GM12864 (cell line): ENCODE measurements at regions not wholly inside any gene's neighbourhood (a gene's known extent, or its start where the extent isn't known, plus 50 kb on each side); places are given as distances from the start of the nearest gene placed in this dataset.

Experiments
- DNase-seq: peaks from one replicate; pipeline ENCODE4 v3.0.0-alpha.2; 2011; ENCODE audit warnings: low read depth
- H3K4me3 ChIP-seq: 2 replicates; pipeline ENCODE4 v1.5.1; 2011; ENCODE audit warnings: mild to moderate bottlenecking, low read depth, low read length, control low read depth
- TF ChIP-seq, protein P1 (sequence below): IDR thresholded peaks from 2 replicates; pipeline ENCODE4 v1.5.1; 2011; ENCODE audit warnings: low read depth, mild to moderate bottlenecking, moderate library complexity, low read length, control low read depth, inconsistent platforms; ENCODE audit errors: missing control alignments

DNA sequence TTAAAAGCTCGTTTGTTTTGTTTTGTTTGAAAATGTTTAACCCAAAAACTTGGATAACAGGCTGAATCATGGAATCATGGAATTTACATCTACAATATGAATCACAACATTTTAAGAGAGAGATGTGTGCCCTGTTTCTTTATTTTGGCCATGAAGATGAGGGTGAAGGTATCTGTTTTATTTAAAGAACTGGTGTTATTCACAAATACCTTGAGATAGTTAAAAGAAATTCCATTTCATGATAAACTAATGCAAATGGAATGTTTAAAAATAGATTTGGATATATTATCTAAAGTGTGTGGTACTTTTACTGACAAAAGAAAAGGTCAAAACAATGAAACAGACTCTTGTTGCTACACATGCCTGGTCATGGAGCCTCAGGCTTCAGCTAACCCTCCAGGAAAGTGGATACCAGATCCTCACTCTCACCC is 486.0 kb upstream of the CFAP20DC start:
- H3K4me3 ChIP-seq, result no peak overlapping the region
- TF ChIP-seq, protein P1, sequence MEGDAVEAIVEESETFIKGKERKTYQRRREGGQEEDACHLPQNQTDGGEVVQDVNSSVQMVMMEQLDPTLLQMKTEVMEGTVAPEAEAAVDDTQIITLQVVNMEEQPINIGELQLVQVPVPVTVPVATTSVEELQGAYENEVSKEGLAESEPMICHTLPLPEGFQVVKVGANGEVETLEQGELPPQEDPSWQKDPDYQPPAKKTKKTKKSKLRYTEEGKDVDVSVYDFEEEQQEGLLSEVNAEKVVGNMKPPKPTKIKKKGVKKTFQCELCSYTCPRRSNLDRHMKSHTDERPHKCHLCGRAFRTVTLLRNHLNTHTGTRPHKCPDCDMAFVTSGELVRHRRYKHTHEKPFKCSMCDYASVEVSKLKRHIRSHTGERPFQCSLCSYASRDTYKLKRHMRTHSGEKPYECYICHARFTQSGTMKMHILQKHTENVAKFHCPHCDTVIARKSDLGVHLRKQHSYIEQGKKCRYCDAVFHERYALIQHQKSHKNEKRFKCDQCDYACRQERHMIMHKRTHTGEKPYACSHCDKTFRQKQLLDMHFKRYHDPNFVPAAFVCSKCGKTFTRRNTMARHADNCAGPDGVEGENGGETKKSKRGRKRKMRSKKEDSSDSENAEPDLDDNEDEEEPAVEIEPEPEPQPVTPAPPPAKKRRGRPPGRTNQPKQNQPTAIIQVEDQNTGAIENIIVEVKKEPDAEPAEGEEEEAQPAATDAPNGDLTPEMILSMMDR, result no peak
- no peak for DNase-seq

DNA sequence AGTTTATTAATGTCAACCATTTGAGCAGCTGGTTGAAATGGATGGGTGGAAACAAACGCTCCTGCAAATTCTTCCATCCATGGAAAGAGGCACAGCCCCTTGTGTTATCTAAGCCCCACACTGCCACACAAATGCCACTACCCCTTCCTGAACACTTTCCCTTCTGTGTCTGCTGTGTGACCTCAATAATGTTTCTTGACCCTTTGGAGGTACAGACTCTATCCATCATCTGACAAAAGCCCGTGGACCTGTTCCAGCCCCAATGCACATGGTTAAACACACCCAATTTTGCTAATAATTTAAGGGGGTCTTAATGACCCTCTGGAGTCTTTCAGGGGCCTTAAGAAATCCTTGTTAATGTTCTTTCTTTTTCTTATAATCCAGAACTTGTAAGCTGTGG is 482.2 kb upstream of the CFAP20DC start:
- TF ChIP-seq, protein P1, result no peak
- H3K4me3 ChIP-seq, result no peak overlapping the region
- DNase-seq, result no peak

DNA sequence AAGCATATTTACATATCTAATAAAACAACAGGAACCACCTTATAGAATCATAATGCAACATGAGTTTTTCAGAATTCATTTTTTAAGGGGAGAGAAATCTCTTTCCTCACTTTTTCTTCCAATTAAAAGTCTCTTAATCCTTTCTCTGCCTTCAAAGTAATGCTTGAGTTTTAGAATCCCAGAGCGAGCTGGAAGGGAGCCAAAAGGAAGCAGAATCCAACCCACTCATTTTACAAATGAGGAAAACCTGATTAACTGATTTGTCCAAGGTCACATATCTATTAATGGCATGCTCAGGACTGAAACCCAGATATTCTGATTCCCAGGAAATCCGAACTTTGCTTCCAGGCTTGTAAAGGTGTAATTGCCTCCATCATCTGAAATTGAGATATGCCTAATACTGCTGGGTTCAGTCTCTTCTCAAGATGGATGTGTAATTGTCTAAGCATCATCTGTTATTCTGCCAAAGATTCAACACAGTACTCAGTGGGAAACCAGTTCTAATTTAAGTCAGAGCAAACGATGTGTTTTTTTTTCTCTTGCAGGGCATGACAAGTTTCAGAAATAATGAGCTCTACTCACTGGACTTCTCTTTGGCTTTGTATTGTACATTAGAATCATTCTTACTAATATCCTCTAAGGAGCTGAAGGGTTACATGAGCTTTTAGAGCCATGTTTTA is 481.4 kb upstream of the CFAP20DC start:
- DNase-seq, result no peak
- TF ChIP-seq, protein P1, result no peak
- H3K4me3 ChIP-seq, result no peak overlapping the region

DNA sequence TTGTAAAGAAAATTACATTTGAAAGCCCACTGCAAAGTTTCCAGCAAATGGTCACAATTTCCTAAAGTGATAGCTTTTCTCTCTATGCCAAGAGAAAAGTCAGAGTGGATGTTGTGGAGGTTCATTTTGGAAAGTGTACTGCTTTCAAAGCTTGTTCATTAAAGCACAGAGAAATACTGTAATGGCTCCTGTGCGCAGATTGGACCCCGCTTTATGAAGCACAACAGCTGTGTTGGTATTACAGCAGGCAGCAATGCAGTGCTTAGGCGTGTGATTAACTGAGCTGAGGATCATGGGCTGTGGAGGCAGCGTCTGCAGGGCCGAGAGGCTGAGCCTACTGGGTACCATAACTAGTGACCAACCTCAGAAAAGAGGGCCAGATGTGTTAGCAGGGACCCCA is 478.4 kb upstream of the CFAP20DC start:
- DNase-seq, result no peak
- TF ChIP-seq, protein P1, result no peak
- H3K4me3 ChIP-seq, result no peak overlapping the region

DNA sequence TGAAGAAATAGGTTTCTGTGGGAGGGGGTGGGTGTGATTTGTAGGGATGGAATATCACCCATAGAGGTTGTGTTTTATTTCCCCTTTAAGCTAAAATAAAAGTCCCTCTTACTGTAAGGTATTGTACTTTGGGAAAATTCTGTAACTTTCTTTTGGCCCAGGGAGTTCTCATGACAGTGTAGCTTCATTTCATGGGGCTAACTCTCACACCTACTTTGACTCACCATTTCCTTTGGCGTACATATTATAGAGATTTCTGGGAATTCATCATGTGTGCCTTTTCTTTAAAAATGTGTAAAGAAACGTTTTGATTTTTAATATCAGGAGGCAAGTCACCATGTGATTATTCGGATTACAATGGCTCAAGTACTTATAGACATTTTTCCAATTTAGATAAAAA is 477.7 kb upstream of the CFAP20DC start:
- DNase-seq, result no peak
- TF ChIP-seq, protein P1, result no peak
- H3K4me3 ChIP-seq, result no peak overlapping the region

DNA sequence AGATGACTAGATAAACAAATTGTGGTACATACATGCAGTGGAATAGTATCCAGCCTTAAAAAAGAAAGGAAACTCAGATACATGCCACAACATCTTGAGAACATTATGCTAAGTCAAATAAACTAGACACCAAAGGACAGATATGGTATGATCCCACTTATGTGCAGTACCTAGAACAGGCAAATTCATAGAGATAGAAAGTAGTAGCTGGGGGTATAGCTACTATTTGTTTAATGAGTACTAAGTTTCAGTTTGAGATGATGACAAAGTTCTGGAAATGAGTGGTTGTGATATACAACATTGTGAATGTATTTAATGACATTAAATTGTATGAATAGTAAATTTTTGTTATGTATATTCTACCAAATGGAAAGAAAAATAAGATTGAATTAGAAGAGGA is 477.2 kb upstream of the CFAP20DC start:
- TF ChIP-seq, protein P1, result no peak
- no peak overlapping the region for H3K4me3 ChIP-seq
- DNase-seq, result no peak

DNA sequence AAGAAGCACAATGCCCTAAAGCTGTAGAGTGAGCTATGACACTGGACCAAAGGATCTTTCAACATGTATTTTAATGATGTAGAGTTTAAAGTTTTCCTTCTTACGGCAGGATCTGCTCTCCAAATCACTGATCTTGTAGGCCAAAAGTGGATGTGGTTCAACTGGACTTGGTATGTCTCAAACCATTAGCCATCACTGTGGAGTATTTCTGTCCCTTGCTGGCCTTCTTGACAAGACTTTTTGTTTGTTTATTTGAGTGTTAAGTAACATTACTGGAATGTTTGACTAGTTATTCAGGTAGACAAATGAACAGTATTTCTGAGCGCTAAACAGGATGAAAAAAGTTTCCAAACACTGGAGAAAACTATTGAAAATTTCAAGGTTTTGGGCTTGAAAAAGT is 472.7 kb upstream of the CFAP20DC start:
- TF ChIP-seq, protein P1, result no peak
- H3K4me3 ChIP-seq, result no peak overlapping the region
- no peak for DNase-seq
